A549 (cell line): ENCODE measurements at regions not wholly inside any gene's neighbourhood (a gene's known extent, or its start where the extent isn't known, plus 50 kb on each side); places are given as distances from the start of the nearest gene placed in this dataset.

Experiments
- ATAC-seq, 2 experiments: fragments of 200-7000 bp in 1 of 2; fragments of >200 bp in 1 of 2; cut with Nextera tagmentation in 1 of 2; cut with Tn5 transposase in 1 of 2; 3 replicates each; pipeline versions ENCODE4 v1.8.0 to v1.9.1; 2018 to 2020; ENCODE audit warnings: mild to moderate bottlenecking in 1 of 2, moderate library complexity in 1 of 2
- CTCF ChIA-PET: fragments of 300-600 bp; sonication (Branson Sonifier 250); formaldehyde crosslinking; extraction: SDS; loops from one replicate; lab custom pipeline; 2021; ENCODE audit warnings: antibody characterized with exemption, inconsistent platforms; lab: Yijun Ruan, JAX
- POLR2A ChIA-PET: fragments of 350-600 bp; formaldehyde crosslinking; extraction: SDS; loops from one replicate; lab custom pipeline; 2021; ENCODE audit warnings: antibody characterized with exemption, inconsistent platforms; lab: Yijun Ruan, JAX
- DNase-seq, 2 experiments: peaks; one replicate each; pipeline versions ENCODE4 v3.0.0 to v3.0.0-alpha.2; 2011 to 2016; ENCODE audit warnings: low read depth in 1 of 2, low spot score in 1 of 2
- FAIRE-seq: peaks from 2 replicates; lab custom pipeline; 2011; peaks lifted over from hg19 to GRCh38; lab: Jason Lieb, UNC
- H3K27ac ChIP-seq, 2 experiments: fragments of >200 bp; sonication (Bioruptor Twin); formaldehyde crosslinking; 3 replicates each; pipeline ENCODE4 v1.5.1; 2016 to 2017
- H3K4me1 ChIP-seq: fragments of >200 bp; sonication (Bioruptor Twin); formaldehyde crosslinking; 3 replicates; pipeline ENCODE4 v1.6.1; 2016
- H3K4me2 ChIP-seq: fragments of >200 bp; sonication (Bioruptor Twin); formaldehyde crosslinking; 3 replicates; pipeline ENCODE4 v1.6.1; 2016
- H3K4me3 ChIP-seq: fragments of >200 bp; sonication (Bioruptor Twin); formaldehyde crosslinking; 3 replicates; pipeline ENCODE4 v1.5.1; 2016
- H3K9me3 ChIP-seq: fragments of >200 bp; sonication (Bioruptor Twin); formaldehyde crosslinking; 3 replicates; pipeline ENCODE4 v1.6.1; 2016
- ATOH8 ChIP-seq: fragments of 250-450 bp; sonication (Bioruptor Pico); IDR thresholded peaks from 2 replicates; pipeline ENCODE4 v1.5.0; 2020; ENCODE audit warnings: low read depth, mild to moderate bottlenecking, moderate library complexity
- CBX2 ChIP-seq: fragments of 200-600 bp; sonication (generic); IDR thresholded peaks from 2 replicates; pipeline ENCODE4 v1.6.1; 2016; ENCODE audit warnings: low read depth, mild to moderate bottlenecking, borderline replicate concordance
- ESRRA ChIP-seq: fragments of 150-350 bp; IDR thresholded peaks from 2 replicates; pipeline ENCODE4 v1.6.1; 2014; ENCODE audit warnings: mild to moderate bottlenecking, low read length, borderline replicate concordance
- FOXS1 ChIP-seq: fragments of 250-450 bp; sonication (Bioruptor Pico); IDR thresholded peaks from 2 replicates; pipeline ENCODE4 v1.5.0; 2020; ENCODE audit warnings: mild to moderate bottlenecking, moderate library complexity
- GATA3 ChIP-seq: IDR thresholded peaks from 2 replicates; pipeline ENCODE4 v1.6.1; 2012; ENCODE audit warnings: borderline replicate concordance
- HOXB5 ChIP-seq: fragments of 250-450 bp; sonication (Bioruptor Pico); IDR thresholded peaks from 2 replicates; pipeline ENCODE4 v1.5.0; 2020; ENCODE audit warnings: mild to moderate bottlenecking, moderate library complexity
- JUNB ChIP-seq: fragments of >200 bp; sonication (Bioruptor Twin); formaldehyde crosslinking; IDR thresholded peaks from 2 replicates; pipeline ENCODE4 v1.6.1; 2016
- KDM1A ChIP-seq: fragments of 200-600 bp; sonication (generic); IDR thresholded peaks from 2 replicates; pipeline ENCODE4 v1.6.1; 2016; ENCODE audit warnings: low read depth, mild to moderate bottlenecking
- MAFK ChIP-seq: fragments of 450-650 bp; IDR thresholded peaks from 2 replicates; pipeline ENCODE4 v1.6.1; 2014; ENCODE audit not compliant: partially characterized antibody
- MAZ ChIP-seq: fragments of 150-350 bp; IDR thresholded peaks from 2 replicates; pipeline ENCODE4 v1.6.1; 2014; ENCODE audit warnings: antibody characterized with exemption, low read depth, low read length, borderline replicate concordance
- NFE2L2 ChIP-seq: fragments of 150-350 bp; conservative IDR thresholded peaks from 2 replicates; pipeline ENCODE4 v1.6.1; 2014; ENCODE audit warnings: low read length
- NPAS2 ChIP-seq: fragments of 250-450 bp; sonication (Bioruptor Pico); IDR thresholded peaks from 2 replicates; pipeline ENCODE4 v1.8.0; 2022; ENCODE audit warnings: mild to moderate bottlenecking, moderate library complexity, borderline replicate concordance
- NR3C1 ChIP-seq: fragments of >200 bp; sonication (Bioruptor Twin); formaldehyde crosslinking; IDR thresholded peaks from 3 replicates; pipeline ENCODE4 v1.6.1; 2017
- POLR2AphosphoS2 ChIP-seq: conservative IDR thresholded peaks from 2 replicates; pipeline ENCODE4 v1.6.1; 2012; ENCODE audit warnings: low read length, improper control_type of control experiment, inconsistent platforms
- RAD21 ChIP-seq, 2 experiments: fragments of >200 bp in 1 of 2; sonication (Bioruptor Twin) in 1 of 2; formaldehyde crosslinking in 1 of 2; IDR thresholded peaks in 1 of 2; conservative IDR thresholded peaks in 1 of 2; 2 replicates in 1 of 2; 3 replicates in 1 of 2; pipeline ENCODE4 v1.6.1; 2012 to 2018; ENCODE audit warnings: inconsistent platforms in 1 of 2
- RCOR1 ChIP-seq: fragments of 150-350 bp; IDR thresholded peaks from 2 replicates; pipeline ENCODE4 v1.6.1; 2014; ENCODE audit warnings: antibody characterized with exemption, low read length, low read depth
- TP53 ChIP-seq: fragments of 250-450 bp; sonication (Bioruptor Pico); IDR thresholded peaks from 2 replicates; pipeline ENCODE4 v1.5.0; 2021; ENCODE audit warnings: mild to moderate bottlenecking, moderate library complexity
- ZFP36 ChIP-seq: fragments of 450-650 bp; IDR thresholded peaks from 2 replicates; pipeline ENCODE4 v1.6.1; 2014; ENCODE audit warnings: borderline replicate concordance; ENCODE audit not compliant: partially characterized antibody
- ZNF302 ChIP-seq: fragments of 250-450 bp; sonication (Bioruptor Pico); IDR thresholded peaks from 2 replicates; pipeline ENCODE4 v1.9.0; 2021; ENCODE audit warnings: inconsistent platforms, mild to moderate bottlenecking, moderate library complexity
- ZSCAN20 ChIP-seq: fragments of 250-450 bp; sonication (Bioruptor Pico); IDR thresholded peaks from 2 replicates; pipeline ENCODE4 v1.8.0; 2022; ENCODE audit warnings: mild to moderate bottlenecking, moderate library complexity
- WGBS: methylation state at CpG from one replicate; pipeline ENCODE4 v1.1.6; 2017; ENCODE audit errors: missing lambda C conversion rate; 5-methylcytosine and 5-hydroxymethylcytosine counted together
- TF ChIP-seq, protein P1 (sequence below): IDR thresholded peaks from 2 replicates; pipeline ENCODE4 v1.6.1; 2012
- TF ChIP-seq, protein P2 (sequence below): fragments of 450-650 bp; IDR thresholded peaks from 2 replicates; pipeline ENCODE4 v1.6.1; 2014; ENCODE audit warnings: antibody characterized with exemption
- TF ChIP-seq, protein P3 (sequence below): fragments of 150-350 bp; IDR thresholded peaks from 2 replicates; pipeline ENCODE4 v1.6.1; 2014; ENCODE audit warnings: low read depth, mild to moderate bottlenecking, low read length
- TF ChIP-seq, protein P4 (sequence below): IDR thresholded peaks from 2 replicates; pipeline ENCODE4 v1.6.1; 2012; ENCODE audit warnings: low read depth, borderline replicate concordance

DNA sequence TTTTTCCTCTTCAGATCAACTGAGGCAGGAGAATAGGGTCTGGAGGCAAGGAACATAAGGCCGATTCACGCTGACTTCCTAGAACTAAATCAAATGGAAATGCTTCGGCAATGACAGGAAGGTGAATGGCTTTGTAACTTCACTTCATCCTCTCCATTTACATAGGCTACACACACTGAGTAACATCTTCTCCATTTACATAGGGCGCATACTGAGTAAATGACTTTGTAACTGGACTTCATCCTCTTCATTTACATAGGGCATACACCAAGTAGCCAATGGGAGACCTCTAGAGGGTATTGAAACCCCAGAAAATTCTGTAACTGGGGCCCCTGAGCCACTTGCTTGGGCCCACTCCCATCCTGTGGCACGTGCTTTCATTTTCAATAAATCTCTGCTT, 71.0 kb upstream of the CPSF6 start:
- no peak for ATAC-seq
- H3K4me1 ChIP-seq = no peaks in the 10 kb centered on the region

DNA sequence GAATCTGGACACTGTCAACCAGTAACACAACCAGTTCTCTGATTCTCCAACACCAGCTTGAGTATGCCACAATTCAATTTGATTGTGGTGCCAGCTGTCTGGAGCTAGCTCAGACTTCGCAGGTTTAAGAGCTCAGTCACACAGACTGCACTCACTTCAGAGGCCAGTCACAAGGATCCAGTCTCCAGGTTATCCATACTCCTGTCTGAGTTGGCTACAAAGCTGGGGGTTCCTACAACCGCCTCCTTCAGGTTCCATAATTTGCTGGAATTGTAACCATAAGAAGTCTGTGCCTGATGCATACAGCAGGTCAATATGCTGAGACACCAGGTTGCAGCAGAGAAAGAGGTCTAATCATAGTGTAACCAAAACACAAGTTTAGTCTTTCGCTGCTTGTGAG, 70.5 kb upstream of the CPSF6 start:
- no peak overlapping the region for H3K4me3 ChIP-seq
- H3K4me2 ChIP-seq = no peak overlapping the region
- no peaks in the 10 kb centered on the region for H3K9me3 ChIP-seq
- ATAC-seq (no peak), FAIRE-seq (no peak), DNase-seq (no peak)
- POLR2A ChIA-PET = no interaction called here
- 84% methylated on average over 3 of the region's 3 CpGs for WGBS
- H3K4me1 ChIP-seq = no peaks in the 10 kb centered on the region
- CTCF ChIA-PET = interaction anchor here (11.9 kb wide), 1 partner anchor 12 kb away, joined by 85 read pairs; no protein-coding TSS in a partner anchor
- no peak overlapping the region for H3K27ac ChIP-seq
- TF ChIP-seq, protein P1, sequence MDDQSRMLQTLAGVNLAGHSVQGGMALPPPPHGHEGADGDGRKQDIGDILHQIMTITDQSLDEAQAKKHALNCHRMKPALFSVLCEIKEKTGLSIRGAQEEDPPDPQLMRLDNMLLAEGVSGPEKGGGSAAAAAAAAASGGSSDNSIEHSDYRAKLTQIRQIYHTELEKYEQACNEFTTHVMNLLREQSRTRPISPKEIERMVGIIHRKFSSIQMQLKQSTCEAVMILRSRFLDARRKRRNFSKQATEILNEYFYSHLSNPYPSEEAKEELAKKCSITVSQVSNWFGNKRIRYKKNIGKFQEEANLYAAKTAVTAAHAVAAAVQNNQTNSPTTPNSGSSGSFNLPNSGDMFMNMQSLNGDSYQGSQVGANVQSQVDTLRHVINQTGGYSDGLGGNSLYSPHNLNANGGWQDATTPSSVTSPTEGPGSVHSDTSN = no peak
- TF ChIP-seq MAZ (no peak), NFE2L2 (no peak), KDM1A (no peak), MAFK (no peak), RAD21 (conservative IDR thresholded peaks at IDR 0.05 in 1 of 2, IDR thresholded peaks at IDR 0.05 in 1 of 2) (no peak), RCOR1 (no peak), JUNB (no peak)

More for the DNA sequence above, 71.0 kb upstream of the CPSF6 start:
- POLR2A ChIA-PET = no interaction called here
- CTCF ChIA-PET = interaction anchor here (11.9 kb wide), 1 partner anchor 12 kb away, joined by 85 read pairs; no protein-coding TSS in a partner anchor
- 86% methylated on average over 5 of the region's 5 CpGs for WGBS
- FAIRE-seq (no peak), DNase-seq (no peak)
- TF ChIP-seq, protein P2, sequence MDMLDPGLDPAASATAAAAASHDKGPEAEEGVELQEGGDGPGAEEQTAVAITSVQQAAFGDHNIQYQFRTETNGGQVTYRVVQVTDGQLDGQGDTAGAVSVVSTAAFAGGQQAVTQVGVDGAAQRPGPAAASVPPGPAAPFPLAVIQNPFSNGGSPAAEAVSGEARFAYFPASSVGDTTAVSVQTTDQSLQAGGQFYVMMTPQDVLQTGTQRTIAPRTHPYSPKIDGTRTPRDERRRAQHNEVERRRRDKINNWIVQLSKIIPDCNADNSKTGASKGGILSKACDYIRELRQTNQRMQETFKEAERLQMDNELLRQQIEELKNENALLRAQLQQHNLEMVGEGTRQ = no peak
- no peak for TF ChIP-seq KDM1A
- no peak for TF ChIP-seq ESRRA
- TF ChIP-seq TP53 (CRISPR knock-in tag) = no peak
- no peak for TF ChIP-seq CBX2
- TF ChIP-seq MAFK = no peak
- no peak for TF ChIP-seq NR3C1
- Histone ChIP-seq H3K4me2 (no peak overlapping the region), H3K4me3 (no peak overlapping the region), H3K9me3 (no peaks in the 10 kb centered on the region), H3K27ac (no peak overlapping the region)

DNA sequence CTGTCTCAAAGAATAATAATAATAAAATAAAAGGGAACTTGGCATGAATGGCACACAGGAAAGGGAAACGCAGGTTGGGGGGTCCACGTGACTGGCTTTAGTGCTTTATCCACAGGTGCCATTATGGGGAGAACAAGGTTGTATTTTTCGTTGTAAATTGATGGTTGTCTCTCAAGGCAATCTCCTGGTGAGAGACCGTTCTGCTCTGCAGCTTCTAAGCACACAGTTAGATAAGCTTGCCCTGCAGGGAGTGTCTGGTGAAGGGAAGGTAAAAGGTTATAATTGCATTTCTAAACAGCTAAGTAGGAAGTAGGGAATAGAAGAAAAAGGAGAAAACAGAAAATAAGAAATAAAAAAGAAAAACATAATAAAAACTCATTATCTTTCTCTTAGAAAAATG, 69.1 kb upstream of the CPSF6 start:
- WGBS = 43% methylated on average over 4 of the region's 4 CpGs
- POLR2A ChIA-PET = no interaction called here
- H3K9me3 ChIP-seq = no peaks in the 10 kb centered on the region
- no peak overlapping the region for H3K4me2 ChIP-seq
- H3K27ac ChIP-seq = no peak overlapping the region
- no peak overlapping the region for H3K4me3 ChIP-seq
- no peak for ATAC-seq
- TF ChIP-seq NR3C1 (no peak), GATA3 (no peak), ESRRA (no peak), ATOH8 (CRISPR knock-in tag) (no peak), CBX2 (no peak), RCOR1 (no peak), NPAS2 (CRISPR knock-in tag) (no peak), HOXB5 (CRISPR knock-in tag) (no peak), ZFP36 (no peak), POLR2AphosphoS2 (no peak), ZSCAN20 (CRISPR knock-in tag) (no peak), FOXS1 (no peak), NFE2L2 (no peak), ZNF302 (no peak), JUNB (no peak)
- TF ChIP-seq, protein P3, sequence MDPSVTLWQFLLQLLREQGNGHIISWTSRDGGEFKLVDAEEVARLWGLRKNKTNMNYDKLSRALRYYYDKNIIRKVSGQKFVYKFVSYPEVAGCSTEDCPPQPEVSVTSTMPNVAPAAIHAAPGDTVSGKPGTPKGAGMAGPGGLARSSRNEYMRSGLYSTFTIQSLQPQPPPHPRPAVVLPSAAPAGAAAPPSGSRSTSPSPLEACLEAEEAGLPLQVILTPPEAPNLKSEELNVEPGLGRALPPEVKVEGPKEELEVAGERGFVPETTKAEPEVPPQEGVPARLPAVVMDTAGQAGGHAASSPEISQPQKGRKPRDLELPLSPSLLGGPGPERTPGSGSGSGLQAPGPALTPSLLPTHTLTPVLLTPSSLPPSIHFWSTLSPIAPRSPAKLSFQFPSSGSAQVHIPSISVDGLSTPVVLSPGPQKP = no peak
- TF ChIP-seq, protein P4, sequence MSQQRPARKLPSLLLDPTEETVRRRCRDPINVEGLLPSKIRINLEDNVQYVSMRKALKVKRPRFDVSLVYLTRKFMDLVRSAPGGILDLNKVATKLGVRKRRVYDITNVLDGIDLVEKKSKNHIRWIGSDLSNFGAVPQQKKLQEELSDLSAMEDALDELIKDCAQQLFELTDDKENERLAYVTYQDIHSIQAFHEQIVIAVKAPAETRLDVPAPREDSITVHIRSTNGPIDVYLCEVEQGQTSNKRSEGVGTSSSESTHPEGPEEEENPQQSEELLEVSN = no peak
- TF ChIP-seq, all 56 proteins: peak for 0
- FAIRE-seq (no peak), DNase-seq (no peak)
- CTCF ChIA-PET = interaction anchor here (0.7 to 11.9 kb wide), 2 partner anchors 14 to 118 kb away, joined by 3 to 85 read pairs; no protein-coding TSS in a partner anchor
- H3K4me1 ChIP-seq = no peaks in the 10 kb centered on the region
